Neural crest cell (in vitro differentiated cells): ENCODE measurements at regions not wholly inside any gene's neighbourhood (a gene's known extent, or its start where the extent isn't known, plus 50 kb on each side); places are given as distances from the start of the nearest gene placed in this dataset.
A peak's percentile ranks its signal among the peaks of the same experiment; 100 is the strongest.

ENCODE experiments used
- DNase-seq: peaks from one replicate; pipeline ENCODE4 v3.0.0; 2021; ENCODE audit warnings: low read depth, mixed read lengths, low spot score
- H3K27ac Mint-ChIP-seq: one replicate; pipeline ENCODE4 v1.8.0; 2021; ENCODE audit warnings: mild to moderate bottlenecking, mixed read lengths; ENCODE audit not compliant: unreplicated experiment
- H3K27me3 Mint-ChIP-seq: 2 replicates; pipeline ENCODE4 v1.8.0; 2021; ENCODE audit warnings: low read depth, mild to moderate bottlenecking, mixed read lengths
- H3K36me3 Mint-ChIP-seq: 2 replicates; pipeline ENCODE4 v1.8.0; 2021; ENCODE audit warnings: low read depth, mild to moderate bottlenecking, mixed read lengths
- H3K4me1 Mint-ChIP-seq: 2 replicates; pipeline ENCODE4 v1.8.0; 2021; ENCODE audit warnings: mixed read lengths
- H3K4me3 Mint-ChIP-seq: one replicate; pipeline ENCODE4 v1.8.0; 2021; ENCODE audit warnings: mild to moderate bottlenecking, mixed read lengths
- H3K9me3 Mint-ChIP-seq: 2 replicates; pipeline ENCODE4 v1.8.0; 2021; ENCODE audit warnings: mixed read lengths
- TF ChIP-seq, protein P1 (sequence below): fragments of 200-600 bp; sonication (generic); conservative IDR thresholded peaks from 2 replicates; pipeline ENCODE4 v1.5.0; 2021; ENCODE audit warnings: antibody characterized with exemption, mild to moderate bottlenecking

- no peak overlapping the region for H3K4me3 Mint-ChIP-seq
- no peak overlapping the region for H3K27ac Mint-ChIP-seq
- DNase-seq, result no peak
- no peaks in the 10 kb centered on the region for H3K9me3 Mint-ChIP-seq
- no peaks in the 10 kb centered on the region for H3K36me3 Mint-ChIP-seq
- H3K27me3 Mint-ChIP-seq, result peaks cover 15% of the 10 kb centered on the region
- peaks cover 26% of the 10 kb centered on the region for H3K4me1 Mint-ChIP-seq
- TF ChIP-seq, protein P1, sequence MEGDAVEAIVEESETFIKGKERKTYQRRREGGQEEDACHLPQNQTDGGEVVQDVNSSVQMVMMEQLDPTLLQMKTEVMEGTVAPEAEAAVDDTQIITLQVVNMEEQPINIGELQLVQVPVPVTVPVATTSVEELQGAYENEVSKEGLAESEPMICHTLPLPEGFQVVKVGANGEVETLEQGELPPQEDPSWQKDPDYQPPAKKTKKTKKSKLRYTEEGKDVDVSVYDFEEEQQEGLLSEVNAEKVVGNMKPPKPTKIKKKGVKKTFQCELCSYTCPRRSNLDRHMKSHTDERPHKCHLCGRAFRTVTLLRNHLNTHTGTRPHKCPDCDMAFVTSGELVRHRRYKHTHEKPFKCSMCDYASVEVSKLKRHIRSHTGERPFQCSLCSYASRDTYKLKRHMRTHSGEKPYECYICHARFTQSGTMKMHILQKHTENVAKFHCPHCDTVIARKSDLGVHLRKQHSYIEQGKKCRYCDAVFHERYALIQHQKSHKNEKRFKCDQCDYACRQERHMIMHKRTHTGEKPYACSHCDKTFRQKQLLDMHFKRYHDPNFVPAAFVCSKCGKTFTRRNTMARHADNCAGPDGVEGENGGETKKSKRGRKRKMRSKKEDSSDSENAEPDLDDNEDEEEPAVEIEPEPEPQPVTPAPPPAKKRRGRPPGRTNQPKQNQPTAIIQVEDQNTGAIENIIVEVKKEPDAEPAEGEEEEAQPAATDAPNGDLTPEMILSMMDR, result no peak
Observed at GRCh38 chr20:63126876-63127699, 88.8 kb downstream of the YTHDF1 start.

- H3K9me3 Mint-ChIP-seq, result no peaks in the 10 kb centered on the region
- H3K27me3 Mint-ChIP-seq, result peaks cover 15% of the 10 kb centered on the region
- TF ChIP-seq, protein P1, result no peak
- no peaks in the 10 kb centered on the region for H3K36me3 Mint-ChIP-seq
- no peak overlapping the region for H3K4me3 Mint-ChIP-seq
- peak overlapping the region; percentile 30 for H3K27ac Mint-ChIP-seq
- DNase-seq, result no peak
- peaks cover 21% of the 10 kb centered on the region for H3K4me1 Mint-ChIP-seq
Observed at GRCh38 chr20:63125838-63126601, 89.9 kb downstream of the YTHDF1 start.

GRCh38 chr20:63125581-63125837 is 90.4 kb downstream of the YTHDF1 start:
- no peak for DNase-seq
- H3K27ac Mint-ChIP-seq, result no peak overlapping the region
- no peaks in the 10 kb centered on the region for H3K9me3 Mint-ChIP-seq
- peaks cover 20% of the 10 kb centered on the region for H3K4me1 Mint-ChIP-seq
- H3K27me3 Mint-ChIP-seq, result peaks cover 15% of the 10 kb centered on the region
- H3K4me3 Mint-ChIP-seq, result no peak overlapping the region
- TF ChIP-seq, protein P1, result no peak
- H3K36me3 Mint-ChIP-seq, result no peaks in the 10 kb centered on the region

DNA sequence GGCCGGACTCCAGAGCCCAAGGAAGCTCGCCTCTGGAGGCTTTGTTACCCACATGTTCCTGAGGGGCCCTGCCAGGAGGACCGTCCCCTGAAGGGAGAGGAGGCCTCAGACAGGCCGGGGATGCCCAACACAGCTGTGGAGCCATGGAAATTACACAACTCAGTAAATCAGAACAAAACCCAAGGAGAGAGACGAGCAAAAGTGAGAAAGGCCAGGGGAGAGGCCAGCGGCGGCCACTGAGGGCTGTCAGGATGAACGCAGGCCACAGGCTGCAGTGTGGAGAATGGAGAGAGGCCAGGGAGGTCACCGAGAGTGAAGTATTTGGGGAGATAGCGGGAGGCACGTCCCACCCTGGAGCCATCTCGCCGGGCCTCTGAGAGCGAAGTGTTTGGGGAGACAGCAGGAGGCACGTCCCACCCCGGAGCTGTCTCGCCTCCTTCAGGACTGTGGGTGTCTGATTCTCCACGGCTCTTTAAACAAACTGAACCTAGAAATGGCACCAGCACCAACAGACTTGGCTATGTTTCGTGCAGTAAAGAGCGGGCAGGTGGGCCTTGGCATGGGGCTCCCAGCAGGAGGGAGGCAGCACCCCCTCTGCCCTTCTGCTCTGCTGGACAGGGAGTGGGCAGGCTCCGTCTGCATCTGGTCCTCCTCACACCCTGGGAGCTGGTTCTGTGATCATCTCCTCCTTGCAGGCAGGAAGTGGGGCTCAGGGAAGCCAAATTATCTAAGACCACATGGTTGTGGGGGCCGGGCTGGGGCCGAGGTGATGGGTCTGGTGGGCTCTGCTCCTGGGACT is 91.0 kb downstream of the YTHDF1 start:
- peaks cover 15% of the 10 kb centered on the region for H3K4me1 Mint-ChIP-seq
- no peak for DNase-seq
- H3K9me3 Mint-ChIP-seq, result no peaks in the 10 kb centered on the region
- H3K27ac Mint-ChIP-seq, result no peak overlapping the region
- TF ChIP-seq, protein P1, result no peak
- no peak overlapping the region for H3K4me3 Mint-ChIP-seq
- H3K36me3 Mint-ChIP-seq, result no peaks in the 10 kb centered on the region
- peaks cover 11% of the 10 kb centered on the region for H3K27me3 Mint-ChIP-seq

GRCh38 chr20:63124092-63124781 is 91.7 kb downstream of the YTHDF1 start:
- no peak for DNase-seq
- Mint-ChIP-seq H3K4me3 (no peak overlapping the region), H3K36me3 (no peaks in the 10 kb centered on the region), H3K9me3 (no peaks in the 10 kb centered on the region), H3K4me1 (peaks cover 7% of the 10 kb centered on the region), H3K27ac (no peak overlapping the region), H3K27me3 (peaks cover 8% of the 10 kb centered on the region)
- TF ChIP-seq, protein P1, result no peak
